ENCODE measurements at regions not wholly inside any gene's neighbourhood (a gene's known extent, or its start where the extent isn't known, plus 50 kb on each side); places are given as distances from the start of the nearest gene placed in this dataset.
"Not testable (repeated sequence)": the region's sequence is repeated elsewhere in the genome, so short reads cannot be mapped to it uniquely, and the experiment has no call there.

DNA sequence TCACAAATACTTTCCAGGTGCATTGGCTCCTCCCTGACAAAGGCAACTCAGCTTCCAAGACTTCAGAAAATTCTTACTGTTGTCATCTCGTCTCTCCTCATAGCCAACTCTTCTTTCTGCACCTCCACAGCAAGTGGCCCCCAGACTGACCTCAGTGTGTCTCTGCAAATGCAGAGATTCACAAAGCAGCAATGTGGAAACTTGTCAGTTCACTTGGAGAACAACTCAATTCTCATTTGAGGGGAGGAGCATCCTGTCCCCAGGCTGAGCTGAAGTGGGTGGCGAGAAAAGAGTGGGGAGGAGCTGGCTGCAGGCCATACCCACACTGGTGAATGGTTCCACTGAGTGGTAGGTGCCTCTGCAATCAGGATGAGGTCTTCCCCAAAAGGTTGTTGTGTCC lies 248.7 kb upstream of the IL12A start:
- DNase-seq = no peak

DNA sequence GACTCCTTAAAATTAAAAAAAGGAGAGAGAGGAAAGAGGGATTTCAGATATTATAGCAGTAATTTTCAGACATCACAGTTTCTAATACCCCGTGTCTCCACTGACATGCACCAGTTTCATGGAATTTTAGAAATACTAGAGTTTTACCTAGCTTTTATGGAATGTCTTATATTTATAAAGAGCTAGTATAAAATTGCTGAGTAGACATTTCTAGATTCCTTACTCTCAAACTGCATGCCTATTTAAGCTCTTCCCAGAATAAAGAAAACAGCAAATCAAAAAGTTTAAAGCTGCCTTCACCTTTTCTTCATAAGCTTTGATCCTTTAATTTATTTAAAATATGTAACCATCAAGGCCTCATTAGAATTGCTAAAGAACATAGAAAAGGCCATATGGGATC lies 247.4 kb upstream of the IL12A start:
- DNase-seq = no peak

DNA sequence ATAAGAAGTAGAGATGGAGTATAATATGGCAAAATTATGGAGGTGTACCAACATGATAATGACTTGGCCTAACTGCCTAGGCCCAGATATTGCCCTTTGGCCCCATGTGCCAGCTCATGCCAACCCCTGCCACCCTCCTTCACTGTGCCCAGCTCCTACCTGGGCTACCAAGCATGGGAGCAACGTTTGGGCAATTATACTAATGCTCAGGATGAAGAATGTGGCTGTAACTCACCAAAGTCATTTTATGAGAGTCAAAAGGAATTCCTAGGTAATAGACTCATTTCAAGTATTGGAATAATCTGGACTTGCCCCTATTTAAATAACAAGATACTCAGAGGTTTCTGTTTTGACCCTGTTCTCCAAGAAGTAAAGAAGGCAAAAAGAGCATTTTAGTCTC lies 240.2 kb upstream of the IL12A start:
- no peak for DNase-seq

DNA sequence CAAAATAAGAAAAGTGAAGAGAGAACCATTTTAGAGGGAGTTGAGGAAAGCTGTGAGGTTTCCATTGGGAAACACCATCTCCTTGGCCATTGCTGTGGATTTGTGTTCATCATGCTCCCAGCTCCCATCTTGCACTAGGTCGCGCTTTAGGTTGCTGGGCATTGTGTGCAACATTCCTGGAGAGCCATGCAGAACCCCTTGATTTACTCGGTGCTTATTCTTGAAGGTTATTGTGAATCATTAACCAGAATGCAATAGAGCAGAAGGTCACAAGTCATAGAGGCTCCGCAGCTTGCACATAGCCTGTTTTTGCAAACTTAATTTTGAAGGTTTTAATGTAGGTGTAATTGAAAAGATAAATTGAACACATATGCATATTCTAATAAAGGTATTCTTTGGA lies 239.2 kb upstream of the IL12A start:
- no peak for DNase-seq

DNA sequence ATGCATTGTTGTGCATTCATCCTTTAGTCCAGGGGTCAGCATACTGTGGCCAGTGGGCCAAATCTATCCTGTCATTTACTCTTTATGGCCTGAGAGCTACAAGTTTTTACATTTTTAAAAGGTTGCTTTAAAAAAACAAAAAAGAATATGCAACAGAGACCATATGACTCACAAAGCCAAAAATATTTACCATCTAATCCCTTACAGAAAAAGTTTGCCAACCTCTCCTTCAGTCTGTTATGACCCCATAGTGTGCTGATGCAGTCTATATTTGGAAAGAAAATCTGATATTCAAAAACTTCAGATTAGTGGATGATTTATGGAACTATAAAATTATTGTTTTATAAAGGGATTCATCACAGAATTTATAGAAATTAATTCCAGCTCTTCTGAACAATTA lies 237.5 kb upstream of the IL12A start:
- no peak for DNase-seq

DNA sequence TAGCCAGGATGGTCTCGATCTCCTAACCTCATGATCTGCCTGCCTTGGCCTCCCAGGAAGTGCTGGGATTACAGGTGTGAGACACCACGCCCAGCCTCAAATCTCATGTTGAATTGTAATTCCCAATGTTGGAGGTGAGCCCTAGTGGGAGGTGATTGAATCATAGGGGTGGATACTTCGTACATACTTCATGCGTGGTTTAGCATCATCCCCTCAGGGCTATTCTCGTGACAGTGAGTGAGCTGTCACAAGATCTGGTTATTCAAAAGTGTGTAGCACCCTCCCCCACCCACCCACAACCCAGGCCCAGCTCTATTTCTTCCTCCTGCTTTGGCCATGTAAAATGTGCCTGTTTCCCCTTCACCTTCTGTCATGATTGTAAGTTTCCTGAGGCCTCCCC lies 236.9 kb upstream of the IL12A start:
- DNase-seq = no peak

DNA sequence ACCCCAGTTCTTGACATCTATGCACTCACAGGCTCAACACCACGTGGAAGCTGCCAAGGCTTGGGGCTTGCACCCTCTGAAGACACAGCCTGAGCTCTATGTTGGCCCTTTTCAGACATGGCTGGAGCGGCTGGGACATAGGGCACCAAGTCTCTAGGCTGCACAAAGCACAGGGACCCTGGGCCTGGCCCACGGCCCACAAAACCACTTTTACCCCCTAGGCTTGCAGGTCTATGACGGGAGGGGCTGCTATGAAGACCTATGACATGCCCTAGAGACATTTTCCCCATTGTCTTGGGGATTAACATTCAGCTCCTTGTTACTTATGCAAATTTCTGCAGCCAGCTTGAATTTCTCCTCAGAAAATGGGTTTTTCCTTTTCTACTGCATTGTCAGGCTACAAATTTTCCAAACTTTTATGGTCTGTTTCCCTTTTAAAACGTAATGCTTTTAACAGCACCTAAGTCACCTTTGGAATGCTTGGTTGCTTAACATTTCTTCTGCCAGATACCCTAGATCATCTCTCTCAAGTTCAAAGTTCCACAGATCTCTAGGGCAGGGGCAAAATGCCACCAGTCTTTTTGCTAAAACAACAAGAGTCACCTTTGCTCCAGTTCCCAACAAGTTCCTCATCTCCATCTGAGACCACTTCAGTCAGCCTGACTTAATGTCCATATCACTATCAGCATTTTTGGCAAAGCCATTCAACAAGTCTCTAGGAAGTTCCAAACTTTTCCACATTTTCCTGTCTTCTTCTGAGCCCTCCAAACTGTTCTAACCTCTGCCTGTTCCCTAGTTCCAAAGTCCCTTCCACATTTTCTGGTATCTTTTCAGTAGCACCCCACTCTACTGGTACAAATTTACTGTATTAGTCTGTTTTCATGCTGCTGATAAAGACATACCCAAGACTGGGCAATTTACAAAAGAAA lies 232.1 kb upstream of the IL12A start:
- not testable (repeated sequence) for DNase-seq

DNA sequence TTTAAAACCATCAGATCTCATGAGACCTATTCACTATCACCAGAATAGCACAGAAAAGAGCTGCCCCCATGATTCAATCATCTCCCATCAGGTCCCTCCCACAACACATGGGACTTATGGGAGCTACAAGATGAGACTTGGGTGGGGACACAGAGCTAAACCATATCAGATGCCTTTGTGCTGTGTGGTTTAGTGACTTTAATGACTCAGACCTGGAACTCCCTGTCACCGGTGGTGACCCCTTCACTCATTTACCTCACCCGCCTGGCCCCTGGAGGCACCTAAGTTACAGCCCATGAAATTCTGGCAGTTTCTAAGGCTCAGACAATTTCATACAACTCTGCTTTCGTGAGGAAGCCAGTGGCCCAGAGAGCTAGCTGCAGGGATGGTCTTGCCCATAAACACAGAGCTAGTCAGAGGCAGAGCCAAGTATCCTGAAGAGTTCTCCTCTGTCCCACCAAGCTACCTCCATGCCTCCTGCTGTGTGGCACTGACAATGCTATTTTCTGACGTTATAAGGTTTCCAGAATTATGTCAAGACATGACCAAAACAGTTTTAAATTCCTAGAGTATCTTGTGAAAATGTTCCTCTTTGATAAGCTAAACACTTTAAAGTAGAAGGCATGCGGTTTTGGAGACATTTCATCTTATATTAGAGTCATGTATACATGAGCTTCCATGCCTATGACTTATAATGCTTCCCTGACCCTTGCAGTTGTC lies 231.1 kb upstream of the IL12A start:
- DNase-seq = no peak

DNA sequence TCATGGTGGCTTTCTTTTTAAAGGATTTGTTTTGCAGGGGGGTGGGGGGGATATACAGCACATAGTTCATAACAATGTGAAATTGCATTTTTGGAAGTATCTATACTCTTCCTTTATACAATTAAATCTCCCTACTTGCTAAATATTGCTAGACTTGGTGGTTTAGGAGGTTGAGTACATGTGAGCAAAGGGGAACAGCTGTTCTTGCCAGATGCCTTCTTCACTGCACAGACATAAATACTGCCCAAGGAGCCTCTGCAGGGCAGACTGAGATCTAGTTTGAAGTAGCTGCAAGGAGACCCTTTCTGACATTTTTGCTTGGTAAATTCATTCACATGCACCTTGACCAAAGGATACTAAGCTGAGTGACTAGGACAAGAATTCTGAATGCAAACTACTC lies 228.6 kb upstream of the IL12A start:
- DNase-seq = no peak

DNA sequence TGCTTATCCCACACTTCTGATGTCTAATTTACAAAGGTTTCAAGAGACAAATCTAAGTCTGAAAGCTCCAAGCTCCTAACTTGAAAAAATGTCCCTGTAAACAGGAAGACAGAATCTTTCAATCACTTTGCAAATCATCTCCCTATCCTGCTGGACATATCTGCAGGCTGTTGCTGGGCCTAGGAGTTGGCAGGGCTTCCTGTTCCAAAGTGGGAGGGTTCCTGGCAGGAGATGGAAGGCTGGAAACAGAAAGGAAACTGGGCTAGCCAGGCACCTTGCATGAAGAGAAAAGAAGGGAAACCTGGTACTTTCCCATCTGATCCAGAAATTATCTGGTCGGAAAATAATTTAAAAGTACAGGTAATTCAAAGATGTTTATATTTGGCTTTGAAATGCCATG lies 227.3 kb upstream of the IL12A start:
- DNase-seq = no peak

DNA sequence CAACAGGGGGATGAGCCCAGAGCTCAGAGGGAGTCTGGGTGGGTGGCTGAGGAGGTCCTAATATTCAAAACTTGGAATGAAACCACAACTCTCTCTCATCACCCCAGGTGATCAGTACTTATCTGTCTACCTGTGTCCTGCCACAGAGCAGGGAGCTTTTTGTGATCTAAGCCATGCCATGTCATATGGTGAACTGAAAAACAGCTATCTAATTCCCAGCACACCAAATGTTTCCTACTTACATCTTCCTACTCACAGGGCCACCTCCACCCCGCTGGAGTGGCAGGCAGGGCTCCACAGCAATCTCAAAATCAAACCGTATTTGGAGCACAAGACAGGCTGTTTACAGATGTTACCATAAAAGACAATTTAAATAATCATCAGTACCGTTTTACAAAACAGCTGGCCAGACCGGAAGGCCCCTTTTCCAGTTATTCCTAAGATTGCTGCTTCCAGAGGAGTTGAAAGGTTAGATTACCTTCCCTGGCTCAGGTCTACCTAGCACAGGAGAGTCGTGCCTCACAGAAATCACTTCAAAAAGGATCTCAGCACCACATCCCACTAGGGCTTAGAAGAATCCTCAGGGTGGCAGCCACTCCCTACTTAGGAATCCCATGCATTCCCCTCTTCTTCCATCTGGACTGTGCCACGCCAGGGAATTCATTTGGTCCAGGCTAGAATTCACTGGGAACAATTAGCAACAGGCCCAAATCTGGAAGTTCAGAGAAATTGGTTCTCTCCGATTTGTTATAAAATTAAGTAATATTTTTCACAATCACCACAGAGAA lies 226.6 kb upstream of the IL12A start:
- peak; percentile 19 for DNase-seq

DNA sequence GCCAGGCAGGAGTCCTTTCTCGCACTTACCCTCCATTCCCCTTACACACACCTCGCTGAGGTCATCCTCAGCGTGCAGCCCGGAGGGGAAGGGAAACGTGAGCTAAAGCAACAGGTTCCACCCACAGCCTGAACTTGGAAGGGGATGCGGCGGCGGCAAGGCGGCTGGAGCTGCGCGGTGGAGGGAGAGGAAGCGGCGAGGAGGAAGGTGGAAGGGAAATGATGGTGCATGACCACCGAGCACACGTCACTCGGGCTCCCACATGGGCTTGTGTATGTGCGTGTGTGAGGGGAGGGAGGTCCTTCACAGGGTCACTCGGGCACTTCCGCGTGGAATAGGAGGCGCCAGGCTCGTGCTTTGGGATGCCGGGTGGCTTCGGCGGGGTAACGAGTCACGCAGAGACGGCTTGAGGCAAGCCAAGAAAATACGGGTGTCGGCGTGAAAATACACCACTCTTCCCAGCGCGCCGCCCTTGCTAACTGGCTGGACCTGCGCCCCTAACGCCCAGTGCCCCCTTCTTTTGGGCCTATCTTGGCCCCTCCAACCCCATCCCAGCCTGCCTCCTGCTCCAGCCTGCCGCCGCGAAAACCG lies 225.5 kb upstream of the IL12A start:
- DNase-seq = peak; percentile 86

DNA sequence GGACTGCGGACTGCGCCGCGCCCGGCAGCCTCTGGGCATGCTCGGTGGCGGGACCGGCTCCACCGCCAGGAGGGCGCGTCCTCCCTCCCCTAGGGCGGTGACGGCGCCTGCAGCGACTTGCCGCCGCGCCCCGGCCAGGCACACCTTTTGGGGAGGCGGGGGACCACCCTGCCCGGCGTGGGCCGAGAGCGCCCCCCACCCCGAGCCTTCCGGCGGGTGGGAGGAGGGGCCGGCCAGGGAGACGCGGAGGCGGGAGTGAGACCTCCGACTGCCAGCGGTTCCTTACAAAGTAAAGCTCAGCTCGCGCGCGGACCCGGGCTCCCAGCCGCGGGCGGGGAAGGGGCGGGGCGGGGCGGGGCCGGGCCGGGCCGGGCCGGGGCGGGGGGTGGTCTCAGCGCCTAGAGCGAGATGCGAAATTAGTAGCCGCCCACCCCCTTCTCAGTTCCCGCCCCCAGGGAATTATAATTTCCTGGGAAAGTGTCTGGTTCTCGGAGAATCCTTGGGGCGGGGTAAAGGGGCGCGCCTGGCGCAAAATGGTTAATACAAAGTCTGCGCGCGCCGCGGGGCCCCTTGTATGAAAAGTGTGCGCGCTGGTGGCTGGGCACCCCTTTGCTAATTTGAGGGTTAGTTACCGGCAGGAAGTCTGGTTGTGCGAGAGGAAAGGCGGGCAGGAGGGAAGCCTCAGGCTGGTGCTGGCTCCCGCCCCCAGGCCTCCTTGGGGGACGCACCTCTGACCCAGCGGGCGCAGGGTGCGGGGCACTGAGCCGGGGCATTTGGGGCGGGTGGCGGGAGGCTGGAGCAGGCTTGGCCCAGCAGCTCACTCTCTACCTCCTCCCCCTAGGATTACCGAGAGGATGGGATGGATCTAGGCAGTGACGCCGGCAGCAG lies 224.8 kb upstream of the IL12A start:
- DNase-seq = peak; percentile 99

DNA sequence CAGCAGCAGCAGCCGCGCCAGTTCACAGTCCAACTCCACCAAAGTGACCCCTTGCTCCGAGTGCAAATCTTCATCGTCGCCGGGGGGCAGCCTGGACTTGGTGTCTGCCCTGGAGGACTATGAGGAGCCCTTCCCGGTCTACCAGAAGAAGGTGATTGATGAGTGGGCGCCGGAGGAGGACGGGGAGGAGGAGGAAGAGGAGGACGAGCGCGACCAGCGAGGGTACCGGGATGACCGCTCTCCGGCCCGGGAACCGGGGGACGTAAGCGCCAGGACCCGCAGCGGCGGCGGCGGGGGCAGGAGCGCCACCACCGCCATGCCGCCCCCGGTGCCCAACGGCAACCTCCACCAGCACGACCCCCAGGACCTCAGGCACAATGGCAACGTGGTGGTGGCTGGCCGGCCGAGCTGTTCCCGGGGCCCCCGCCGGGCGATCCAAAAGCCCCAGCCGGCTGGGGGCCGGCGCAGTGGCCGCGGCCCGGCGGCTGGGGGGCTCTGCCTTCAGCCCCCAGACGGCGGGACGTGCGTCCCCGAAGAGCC lies 224.1 kb upstream of the IL12A start:
- no peak for DNase-seq

DNA sequence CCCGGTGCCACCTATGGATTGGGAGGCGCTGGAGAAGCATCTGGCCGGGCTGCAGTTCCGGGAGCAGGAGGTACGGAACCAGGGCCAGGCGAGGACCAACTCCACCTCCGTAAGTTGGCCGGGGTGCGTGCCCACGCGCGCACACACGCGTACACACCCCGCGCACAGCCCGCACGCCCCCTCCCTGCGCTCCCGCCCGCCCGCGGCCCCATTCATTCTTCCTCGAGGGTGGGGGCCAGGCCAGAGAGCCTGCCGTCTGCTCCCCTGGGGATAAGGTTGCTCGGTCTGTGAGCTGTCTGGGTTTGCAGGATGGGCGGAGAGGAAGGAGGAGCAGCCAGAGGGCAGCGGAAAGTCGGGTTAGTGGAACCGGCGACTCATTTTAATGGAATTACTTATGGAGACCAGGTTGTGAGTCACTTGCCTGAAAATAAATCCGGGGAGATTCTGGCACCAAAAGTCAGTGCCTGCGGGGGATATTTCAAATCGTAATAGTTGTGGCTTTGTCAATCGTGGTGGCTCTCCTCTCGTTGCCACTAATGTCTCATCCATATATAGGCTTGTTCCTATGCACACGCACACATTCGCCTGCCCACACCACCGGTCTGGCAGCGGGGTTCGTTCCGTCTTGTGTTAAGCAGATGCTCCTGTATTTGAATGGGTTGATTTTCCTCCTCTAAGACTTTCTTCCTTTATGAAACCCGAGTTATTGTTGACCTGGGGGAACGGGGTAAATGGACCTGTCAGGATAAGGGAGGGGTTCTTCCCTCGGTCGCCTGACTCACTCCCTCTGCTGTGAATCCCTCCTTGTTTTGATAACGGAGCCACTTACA lies 223.4 kb upstream of the IL12A start:
- peak; percentile 87 for DNase-seq

DNA sequence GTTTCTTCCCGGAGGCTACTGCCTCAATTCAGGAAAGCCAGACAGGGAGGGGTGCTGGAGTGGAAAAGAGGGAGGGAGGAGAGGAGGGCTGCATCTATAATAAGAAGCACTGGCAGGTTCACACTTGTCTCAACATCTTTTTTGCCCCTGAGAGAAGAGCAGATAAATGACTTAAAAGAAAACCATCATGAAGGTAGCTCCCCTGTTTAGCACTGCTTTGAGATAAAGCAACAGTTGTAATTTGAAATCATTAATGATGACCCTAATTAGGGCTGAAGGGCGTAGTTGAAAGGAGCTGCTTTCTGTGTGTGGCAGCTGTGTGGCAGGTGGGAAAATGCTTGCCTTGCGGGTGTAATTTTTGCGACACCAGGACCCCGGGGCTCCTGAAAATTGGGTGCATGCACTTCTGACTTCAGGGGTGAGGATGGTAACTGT lies 222.8 kb upstream of the IL12A start:
- DNase-seq = peak; percentile 84

DNA sequence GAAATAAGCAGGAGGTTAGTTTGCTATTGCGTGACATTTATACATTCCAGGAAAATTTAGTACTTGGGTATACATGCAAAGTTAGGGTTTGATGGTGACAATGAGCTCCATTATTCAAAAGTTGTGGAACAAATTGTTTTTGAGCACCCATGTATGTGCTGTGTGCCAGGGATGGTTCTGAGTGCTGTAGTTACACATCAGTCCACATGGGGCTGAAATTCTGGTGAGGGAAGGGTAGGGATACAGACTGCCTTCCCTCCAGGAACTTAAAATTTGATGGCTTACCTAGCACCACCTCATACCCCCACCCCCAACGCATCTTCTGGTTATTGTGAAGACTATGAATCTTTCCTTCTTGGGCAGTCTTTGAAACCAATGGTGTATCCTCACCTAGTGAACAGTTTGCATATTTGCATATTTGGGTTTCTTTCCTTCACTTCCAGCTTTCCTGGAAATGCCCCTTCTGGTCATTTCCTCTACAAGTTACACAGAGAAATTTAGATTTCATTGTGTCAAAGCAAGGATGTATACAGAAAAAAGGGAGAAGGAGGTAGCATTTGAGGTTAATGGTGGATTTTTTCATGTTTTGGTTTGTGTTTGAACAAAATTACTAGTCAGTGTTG lies 222.0 kb upstream of the IL12A start:
- DNase-seq = peak; percentile 47

DNA sequence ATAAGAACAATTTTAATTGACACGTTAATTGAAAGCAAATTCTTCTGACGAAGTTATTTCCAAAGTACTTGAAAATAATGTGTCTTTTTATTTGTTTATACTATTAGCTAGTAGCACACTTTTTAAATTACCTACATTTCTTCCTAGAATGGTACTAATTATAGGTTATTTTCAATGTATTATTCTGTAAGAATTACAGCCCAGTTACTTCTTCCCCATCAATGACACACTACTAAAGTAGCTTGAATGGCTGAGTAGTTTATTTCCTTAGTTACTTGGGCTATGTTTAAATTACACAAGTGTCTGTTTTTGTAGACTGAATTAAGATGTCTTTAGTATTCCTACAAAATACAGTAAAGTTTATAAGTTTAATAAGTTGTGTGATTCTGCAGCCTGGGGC lies 217.6 kb upstream of the IL12A start:
- no peak for DNase-seq

DNA sequence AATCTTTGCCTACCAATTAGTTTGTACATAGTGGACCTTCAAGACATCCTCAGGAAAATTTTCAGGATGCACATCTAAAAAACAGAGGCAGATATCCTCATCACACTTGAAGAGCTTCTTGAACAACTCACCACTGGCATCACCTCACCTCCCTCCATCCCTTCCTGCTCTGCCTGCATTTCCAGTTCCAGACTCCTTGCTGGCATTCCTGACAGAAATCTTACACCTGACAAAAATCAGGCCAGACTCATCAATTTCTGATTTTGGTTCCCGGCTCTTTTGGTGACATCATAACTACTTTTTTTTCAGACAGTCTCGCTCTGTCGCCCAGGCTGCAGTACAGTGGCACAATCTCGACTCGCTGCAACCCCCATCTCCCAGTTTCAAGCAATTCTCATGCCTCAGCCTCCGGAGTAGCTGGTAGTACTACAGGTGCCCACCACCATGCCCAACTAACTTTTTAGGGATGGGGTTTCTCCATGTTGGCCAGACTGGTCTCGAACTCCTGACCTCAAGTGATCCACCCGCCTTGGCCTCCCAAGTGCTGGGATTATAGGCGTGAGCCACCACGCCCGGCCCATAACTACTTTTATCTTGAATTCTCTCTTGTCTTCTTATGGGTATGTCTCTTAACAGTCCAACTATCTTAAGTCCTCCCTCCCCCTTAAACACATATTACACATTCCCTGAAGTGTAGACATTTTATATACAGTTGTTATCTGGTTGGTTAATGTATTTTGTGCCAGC lies 216.6 kb upstream of the IL12A start:
- DNase-seq = no peak

DNA sequence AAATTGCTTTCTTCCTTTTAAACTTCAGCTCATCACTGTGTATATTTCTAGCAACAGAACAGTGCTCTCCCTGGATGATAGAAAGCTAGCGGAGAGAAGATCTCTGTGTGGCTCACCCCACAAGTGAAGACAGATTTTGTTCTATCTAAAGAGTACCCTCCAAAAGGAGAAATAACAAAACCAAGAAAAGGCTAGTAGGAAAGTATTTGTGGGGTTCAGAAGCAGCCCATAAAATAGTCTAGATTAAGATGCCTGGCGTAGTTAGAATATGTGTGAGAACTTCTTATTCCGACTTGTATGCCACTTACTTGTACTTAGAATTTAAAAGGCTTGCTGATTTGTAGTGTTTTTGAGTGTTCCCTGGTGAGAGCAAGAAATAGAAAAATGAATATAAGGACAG lies 214.9 kb upstream of the IL12A start:
- no peak for DNase-seq
